ENCODE measurements at regions not wholly inside any gene's neighbourhood (a gene's known extent, or its start where the extent isn't known, plus 50 kb on each side); places are given as distances from the start of the nearest gene placed in this dataset.

DNA sequence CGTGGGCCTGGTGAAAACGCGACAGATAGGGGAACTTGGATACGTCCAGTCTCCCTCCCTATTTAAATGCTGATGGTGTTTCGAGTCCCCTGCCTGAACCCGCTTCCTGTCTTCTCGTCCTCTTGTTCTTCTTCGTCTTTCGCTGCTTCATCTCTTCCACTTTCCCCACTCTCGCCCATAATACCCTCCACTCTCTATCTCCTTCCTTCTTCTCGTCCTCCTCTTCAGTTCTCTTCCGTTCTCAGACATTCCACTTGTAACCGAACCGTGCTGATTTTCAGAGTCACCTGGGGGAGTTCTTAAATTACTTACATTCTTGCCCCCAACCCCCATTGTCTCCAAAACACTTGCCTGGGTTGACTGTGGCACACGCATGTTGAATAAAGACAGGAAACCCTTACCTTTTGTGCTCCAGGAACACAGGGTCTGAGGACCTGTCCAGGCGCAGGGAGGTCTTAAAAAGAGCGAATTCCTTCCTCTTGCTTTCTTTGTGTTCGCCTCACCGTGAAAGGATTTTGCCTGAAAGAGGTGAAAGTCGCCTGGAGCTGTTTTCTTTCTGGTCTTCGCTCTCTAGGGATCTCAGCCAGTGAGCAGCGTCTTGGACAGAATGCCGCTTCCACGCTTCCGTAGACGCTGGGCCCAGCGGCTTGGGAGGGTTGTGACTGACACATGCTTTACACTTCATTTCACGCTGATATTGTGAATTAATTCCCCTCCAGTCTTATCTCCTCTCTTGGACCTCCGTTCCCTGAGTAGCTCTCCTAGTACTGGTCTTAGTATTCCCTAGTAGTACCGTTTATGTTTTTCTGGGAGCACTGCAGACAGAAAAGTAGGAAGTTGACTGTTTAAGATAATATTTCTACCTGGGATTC, 184.0 kb downstream of the GPX5 start:
- no peak for DNase-seq

DNA sequence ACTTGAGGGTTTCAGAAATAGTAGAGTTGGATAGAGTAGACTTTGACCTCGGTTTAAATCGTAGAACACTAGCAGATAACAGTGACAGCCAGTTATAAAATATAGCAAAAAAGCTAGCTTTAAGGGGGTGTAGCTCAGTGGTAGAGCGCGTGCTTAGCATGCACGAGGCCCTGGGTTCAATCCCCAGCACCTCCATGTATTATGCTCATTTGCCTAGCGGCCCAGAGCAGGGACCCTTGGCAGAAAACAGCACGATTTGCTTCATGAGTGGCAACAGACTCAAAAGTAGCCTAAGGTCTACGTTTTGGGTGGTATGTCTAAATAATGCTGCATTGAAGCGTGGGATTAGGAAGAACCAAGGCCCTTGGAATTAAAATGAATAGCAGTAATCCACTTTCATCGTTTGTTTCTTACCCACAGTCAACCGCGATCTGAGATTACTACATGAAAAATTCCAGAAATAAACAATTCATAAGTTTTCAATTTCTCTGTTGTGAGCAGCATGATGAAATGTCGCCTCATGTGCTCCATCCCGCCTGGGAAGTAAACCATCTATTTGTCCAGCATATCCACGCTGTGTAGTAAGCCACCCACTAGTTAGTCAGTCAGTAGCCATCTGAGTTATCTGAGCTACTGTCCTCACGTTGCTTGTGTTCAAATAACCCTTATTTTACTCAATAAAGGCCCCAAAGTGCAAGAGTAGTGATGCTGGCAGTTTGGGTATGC, 184.9 kb downstream of the GPX5 start:
- no peak for DNase-seq

DNA sequence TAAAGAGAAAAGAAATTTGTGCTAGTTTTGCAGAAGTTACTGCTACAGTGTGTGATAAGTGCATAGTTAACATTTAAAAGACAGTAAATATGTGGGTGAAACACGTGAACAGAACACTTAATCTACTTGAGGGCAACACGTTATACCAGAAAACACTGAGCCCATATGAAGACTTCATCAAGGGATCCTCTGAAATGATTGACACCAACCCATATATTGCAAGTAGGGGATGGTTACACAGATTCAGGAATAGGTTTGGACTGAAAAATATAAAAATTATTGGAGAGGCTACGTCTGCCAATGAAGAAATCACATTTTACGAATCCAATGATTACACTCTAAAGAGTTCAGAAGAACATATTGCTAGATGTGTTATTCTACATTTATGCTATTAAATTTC, 185.6 kb downstream of the GPX5 start:
- DNase-seq, result no peak

DNA sequence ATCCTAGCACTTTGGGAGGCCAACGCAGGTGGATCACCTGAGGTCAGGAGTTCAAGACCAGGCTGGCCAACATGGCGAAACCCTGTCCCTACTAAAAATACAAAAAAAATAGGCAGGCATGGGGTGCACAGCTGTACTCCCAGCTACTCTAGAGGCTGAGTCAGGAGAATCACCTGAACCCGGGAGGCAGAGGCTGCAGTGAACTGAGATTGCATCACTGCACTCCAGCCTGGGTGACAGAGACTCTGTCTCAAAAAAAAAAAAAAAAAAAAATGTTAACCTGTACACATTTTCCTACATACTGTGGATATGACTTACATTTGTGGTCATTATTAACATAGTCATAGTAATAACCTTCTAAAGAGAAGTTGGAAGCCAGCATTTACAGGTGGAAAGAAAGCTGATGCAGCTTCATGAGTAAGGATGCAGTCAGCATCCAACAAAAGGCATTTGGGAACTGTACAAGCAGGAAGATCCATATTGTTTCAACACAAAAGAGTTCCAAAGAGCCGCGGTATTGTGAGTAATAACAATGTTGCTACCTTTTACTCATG, 186.2 kb downstream of the GPX5 start:
- no peak for DNase-seq

DNA sequence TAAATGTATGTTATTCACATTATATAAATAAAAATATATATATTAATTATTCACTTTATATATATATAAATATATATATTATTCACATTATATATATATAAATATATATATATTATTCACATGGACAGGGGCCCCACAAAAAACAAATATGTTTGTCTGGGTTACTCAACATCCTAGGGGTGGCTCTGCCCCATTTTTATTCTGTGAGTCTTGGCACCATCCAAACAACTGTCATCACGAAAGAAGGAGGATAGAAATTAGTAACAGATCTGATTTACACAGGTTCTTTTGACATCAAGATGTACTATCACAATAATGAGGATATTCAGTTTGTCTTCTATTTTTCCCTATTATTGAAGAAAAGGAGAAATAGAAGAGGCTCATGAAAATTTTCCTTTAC, 187.3 kb downstream of the GPX5 start:
- DNase-seq, result no peak

DNA sequence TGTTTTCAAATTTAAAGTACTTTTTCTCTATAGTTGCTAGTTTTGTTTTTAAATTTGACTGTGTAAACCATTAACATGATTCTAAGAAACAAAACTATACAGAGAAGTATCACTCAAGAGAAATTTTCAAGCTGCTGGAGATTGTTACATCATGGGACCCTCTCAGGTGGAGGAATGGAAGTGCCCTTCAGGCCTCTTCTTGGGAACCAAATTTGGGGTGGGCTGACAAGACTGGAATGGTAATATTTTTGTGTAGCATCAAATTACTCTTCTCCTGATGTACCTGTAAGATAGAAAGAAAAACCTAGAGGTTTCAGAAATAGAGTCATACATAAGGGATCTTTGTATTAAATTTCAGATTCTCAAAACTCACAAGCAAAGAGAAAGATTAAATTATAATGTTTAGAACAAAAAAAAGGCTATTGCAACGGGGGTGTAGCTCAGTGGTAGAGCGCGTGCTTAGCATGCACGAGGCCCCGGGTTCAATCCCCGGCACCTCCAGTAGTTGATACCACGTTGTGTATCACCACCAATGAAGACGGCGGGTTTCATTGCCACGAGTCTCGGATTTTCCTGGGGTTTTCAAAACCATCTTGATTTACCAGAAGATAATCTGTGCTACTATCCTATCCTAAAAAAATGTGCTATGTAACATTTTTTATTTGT, 193.7 kb downstream of the GPX5 start:
- DNase-seq, result no peak

DNA sequence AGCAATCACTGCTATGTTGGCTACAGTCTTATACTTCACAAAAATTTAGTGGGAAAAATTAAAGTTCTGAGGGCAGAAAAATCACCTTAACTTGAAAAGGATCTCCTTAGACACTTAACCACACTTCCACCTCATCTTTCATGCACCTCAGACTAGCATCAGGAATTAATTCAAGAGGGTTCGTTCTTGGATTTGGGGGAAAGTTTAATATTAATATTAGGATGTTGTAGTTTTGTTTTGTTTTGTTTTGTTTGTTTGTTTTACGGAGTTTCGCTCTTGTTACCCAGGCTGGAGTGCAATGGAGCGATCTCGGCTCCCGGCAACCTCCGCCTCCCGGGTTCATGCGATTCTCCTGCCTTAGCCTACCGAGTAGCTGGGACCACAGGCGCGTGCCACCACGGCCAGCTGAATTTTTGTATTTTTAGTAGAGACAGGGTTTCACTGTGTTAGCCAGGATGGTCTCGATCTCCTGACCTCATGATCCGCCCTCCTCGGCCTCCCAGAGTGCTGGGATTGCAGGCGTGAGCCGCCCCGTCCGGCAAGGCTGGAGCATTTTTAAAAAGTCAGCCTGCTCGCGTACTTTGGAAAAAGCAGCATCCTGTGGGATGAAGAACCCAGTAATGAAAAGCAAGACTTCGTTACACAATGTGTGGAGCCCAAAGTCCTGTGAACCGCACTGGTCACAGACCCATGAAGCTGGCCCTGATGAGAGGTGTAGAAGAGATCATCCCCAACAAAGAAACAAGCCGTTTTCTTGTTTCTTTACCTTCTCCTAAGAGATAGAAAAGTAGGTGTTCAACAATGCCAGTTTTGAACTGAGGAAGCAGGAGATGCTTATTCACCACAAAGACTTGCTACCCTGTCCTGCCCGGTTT, 194.9 kb downstream of the GPX5 start:
- no peak for DNase-seq

DNA sequence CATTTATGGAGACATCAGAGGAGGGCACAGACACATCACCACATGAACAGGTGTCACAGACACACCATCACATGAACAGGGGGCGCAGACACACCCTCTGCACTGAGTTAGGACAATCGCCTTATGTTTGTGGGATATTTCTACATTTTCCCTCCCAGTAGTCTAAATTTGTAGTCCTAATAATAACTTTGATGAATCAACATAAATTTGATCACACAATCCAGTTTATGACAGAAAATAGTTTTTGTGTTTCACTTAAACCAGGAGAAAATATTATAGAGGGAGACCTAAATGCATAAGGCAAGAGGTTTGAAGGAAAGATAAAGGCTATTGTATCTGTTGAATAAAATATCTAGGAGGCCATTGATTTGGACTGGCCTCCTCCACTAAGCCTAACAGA, 195.7 kb downstream of the GPX5 start:
- no peak for DNase-seq

DNA sequence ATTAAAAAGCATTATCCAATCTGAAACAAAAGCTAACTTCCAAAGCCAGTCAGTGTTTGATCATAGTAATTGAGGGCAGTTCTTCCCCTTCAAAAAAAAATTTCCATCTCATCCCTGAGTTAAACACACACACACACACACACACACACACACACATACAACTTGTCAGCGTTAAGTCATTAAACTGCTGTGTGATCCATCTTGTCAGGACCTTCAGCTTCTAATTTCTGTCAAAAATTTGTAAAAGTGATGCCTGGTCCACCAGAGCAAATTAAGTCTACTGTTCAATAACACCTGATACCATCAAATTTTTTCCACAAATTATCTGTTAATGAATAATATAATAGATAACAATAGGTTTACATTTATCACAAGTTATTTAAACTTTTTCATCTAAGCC, 198.7 kb downstream of the GPX5 start:
- DNase-seq, result no peak

DNA sequence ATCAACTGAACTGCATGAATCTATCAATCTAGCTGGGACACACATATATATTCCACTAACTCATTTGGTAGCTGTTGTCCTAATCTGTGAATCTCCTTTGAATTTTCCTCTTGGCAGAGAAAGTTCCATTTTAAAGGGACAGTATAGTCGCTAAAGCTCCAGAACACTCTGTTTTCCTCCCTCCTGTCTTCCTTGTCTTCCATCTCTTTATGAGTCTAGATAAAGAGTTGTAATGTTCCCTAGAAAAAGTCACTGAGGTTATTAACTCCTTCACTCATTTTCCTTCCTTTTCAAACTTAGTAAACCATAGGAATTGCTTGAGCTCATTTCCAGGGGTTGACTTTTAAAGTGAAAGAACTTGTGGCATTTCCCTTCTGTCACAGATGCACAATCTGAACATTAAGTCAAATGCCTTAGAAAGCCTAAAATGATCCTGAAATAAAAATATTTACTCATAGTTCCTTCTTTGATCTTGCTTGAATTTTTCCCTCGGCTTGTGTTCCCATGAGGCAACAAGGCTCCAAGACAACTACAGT, 198.4 kb downstream of the TRIM27 start:
- no peak for DNase-seq

DNA sequence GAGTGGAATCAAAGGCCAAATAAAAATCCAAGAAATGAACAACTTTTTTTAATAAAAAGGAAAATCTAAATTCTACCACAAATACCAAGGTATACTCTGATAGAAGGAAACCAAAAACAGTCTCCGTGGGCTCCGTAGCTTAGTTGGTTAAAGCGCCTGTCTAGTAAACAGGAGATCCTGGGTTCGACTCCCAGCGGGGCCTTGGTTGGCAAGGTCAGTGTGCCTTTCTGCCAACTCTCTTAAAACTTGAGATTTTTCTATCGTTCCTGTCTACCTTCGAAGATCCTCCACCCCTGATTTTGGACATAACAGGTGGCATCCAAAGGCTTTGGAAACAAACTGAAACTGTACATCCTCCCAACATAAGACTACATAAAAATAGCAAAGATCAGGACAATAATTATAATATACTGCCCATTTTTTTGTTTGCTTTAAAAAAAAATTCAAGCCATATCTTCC, 197.9 kb downstream of the TRIM27 start:
- no peak for DNase-seq

DNA sequence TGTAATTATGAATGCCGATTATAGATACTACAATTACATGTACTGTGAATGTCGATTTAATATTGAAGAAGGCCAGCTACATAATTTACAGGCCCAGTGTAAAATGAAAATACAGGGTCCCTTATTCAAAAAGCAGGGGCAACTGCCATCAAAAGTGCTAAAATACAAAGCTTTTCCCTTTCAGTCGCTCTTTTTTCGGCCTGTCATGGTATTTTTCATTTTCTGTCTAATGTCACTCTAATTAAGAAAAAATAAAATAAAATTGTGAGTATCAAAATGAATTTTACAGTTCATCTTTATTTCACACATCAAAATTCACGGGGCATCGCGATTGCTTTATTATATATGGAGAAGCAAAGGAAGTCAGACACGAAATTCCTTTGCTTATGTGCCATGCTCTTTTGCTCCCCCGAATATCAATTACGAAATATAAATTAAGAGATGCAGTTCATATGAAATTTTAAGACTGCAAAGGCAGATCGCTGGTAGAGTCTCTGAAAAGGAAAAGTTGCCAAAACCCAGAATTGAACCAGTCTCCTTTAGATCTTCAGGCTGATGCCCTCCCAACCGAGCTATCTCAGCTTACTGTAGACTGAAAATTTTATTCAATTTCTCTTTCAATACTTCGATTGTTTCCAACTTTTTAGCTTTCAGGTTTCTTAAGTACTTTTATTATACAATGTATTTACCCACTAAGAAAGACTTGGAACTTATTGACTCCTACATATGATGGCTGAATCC, 197.0 kb downstream of the TRIM27 start:
- no peak for DNase-seq

DNA sequence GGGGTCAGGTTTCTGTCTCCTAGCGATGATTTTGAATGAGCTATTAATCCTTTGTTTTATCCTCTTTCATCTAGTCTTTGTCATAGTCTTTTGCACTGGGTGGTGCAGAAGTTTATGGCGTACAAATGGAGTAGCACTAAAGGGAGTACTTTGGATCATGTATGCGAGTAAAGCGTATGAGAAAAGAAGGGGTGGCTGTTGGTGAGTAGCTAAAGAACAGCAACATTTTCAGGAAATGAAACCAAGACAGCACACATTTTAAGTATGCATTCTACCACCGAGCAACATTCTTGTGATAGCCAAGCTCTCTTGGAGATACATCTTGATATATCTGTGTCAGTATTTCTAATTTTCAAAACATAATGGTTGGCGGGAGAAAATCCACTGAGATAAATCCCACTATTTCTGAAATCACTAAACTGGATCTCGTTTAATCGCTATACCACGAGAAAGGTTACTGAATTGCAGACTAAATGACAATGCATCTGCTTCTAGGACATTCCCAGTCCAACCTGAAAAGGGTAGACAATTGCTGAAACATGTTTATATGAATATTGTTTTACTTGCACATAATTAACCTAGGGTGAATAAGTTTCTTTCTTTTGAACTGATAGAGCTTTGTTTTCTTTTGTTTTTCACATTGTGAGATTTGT, 196.1 kb downstream of the TRIM27 start:
- no peak for DNase-seq

DNA sequence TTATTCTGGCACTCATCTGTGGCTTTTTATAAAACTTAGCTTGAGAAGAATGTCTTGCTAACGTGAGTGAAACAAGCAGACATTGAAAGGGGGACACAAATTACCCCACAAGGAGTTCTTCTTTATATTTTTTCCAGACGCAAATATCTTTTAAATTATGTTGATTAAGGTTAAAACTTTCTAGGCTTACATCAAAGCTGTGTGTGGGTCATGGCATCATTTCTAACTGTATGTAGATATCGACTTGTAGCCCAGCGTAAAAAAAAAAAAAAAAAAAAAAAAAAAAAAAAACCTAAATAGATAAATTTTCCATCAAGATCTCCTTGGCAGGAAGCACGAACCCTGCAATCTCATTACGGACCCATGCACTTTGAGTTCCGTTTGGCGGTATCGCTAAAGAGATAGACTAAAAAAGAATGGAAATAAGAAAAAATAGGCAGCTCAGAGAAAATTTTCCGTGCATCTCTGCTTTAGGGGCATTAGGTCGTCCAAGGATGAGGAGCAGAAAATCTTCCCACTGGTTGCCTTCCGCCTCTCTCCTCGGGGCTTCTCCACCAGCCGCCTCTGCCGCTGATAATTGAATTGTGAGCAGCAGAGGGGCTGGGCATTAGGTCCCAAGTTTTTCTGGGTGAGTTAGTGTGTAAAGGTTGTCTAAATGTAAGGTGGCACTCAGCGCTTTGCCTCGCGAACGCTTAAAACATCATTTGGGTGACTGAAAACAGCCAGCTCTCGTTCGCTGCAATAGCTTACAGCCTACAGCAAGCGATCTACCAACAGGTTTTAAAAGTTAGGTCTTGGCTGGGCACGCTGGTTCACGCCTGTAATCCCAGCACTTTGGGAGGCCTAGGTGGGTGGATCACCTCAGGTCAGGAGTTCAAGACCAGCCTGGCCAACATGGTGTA, 194.0 kb downstream of the TRIM27 start:
- DNase-seq, result no peak

DNA sequence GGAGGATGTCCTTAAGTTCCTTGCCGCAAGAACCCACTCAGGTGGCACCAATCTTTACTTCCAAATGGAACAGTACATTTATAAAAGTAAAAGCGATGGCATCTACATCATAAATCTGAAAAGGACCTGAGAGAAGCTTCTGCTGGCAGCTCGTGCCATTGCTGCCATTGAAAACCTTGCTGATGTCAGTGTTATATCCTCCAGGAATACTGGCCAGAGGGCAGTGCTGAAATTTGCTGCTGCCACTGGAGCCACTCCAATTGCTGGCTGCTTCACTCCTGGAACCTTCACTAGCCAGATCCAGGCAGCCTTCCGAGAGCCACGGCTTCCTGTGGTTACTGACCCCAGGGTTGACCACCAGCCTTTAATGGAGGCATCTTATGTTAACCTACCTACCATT, 191.7 kb downstream of the TRIM27 start:
- no peak for DNase-seq

DNA sequence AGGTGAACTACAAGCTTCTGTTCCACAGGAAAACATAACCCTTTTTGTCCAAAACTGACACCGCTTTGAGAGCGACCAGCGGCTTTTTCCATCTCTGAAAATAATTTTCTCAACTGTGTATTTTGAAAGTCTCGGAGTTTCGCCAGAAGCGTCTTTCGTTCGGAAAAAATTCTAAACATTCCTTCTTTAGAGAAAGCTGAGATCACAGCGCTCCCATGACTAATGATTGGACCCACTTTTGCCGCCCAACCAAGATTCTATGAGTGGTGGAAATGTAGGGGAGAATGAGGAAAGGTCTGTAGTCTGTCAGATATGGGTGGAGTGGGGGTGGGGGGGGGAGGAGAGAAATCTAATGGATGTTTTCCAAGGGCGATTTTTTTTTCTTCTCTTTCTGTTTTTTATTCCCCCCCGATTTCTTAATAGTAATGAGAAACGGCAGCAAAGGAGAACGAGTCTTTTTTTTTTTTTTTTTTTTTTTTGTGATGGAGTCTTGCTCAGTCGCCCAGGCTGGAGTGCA, 189.3 kb downstream of the TRIM27 start:
- DNase-seq, result no peak

DNA sequence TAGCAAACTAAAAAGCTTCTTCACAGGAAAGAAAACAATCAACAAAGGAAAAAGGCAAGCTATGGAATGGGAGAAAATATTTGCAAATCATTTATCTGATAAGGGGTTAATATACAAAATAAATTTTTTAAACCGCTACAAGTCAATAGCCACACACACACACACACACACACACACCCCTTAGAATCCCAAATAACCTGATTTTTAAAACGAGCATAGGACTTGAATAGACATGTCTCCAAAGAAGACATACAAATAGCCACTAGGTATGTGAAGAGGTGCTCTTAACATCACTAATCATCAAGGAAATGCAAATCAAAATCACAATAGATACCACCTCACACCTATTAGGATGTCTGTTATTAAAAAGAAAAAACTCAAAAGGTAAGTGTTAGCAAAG, 187.7 kb downstream of the TRIM27 start:
- no peak for DNase-seq

DNA sequence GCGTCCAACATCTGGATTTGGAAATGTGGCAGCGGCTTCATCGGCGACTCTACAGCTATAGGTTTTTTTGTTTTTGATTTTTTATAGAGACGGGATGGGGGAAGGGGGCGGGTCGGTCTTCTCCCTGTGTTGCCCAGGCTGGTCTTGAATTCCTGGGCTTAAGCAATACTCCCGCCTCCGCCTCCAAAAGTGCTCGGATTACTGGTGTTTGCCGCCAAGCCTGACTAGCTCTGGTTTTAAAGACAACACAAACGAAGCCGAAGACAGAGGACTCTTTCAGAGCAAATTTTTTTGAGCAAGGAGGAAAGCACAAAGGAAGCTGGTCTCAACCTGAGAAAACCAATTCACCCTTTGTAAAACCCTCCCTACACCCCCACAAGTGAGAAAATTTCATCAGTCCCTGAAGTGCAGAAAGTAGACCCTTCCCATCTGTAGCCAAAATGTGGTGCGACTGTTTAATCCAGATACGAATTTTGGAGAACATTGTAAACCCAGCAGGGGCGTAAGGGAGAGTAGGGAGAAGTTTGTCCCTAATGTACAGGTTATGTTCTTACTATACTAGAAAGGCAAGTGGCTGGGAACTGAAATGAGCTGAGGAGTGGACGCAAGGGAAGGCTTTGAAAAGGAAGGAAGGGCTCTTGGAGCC, 185.9 kb downstream of the TRIM27 start:
- no peak for DNase-seq

DNA sequence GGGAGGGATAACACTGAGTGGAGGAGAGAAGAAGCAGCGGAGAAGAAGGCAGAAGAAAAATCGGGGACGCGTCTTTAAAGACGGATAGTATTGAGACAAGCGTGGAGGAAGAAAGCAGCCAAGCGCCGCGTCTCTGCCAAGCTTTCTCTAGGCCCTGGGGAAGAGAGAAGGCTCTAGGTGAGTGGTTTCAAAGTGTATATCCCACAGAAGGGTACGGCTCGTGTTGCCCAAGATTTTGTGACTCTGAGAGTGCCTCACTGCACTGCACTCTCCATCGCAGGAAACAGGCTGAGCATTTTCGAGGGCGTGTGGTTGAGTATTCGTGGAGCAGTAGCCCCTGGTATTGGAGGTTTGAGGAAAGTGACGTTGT, 185.4 kb downstream of the TRIM27 start:
- no peak for DNase-seq
